Astrocyte (in vitro differentiated cells and primary cell): ENCODE measurements at regions not wholly inside any gene's neighbourhood (a gene's known extent, or its start where the extent isn't known, plus 50 kb on each side); places are given as distances from the start of the nearest gene placed in this dataset.

Experiments
- EZH2 ChIP-seq: IDR thresholded peaks from 2 replicates; pipeline ENCODE4 v1.6.1; 2012; ENCODE audit warnings: mild to moderate bottlenecking, low read length, inconsistent platforms; ENCODE audit not compliant: insufficient read depth
- TF ChIP-seq, protein P1 (sequence below): IDR thresholded peaks from 2 replicates; pipeline ENCODE4 v1.5.1; 2011; ENCODE audit warnings: low read depth, mild to moderate bottlenecking, inconsistent platforms, low read length, moderate library complexity; ENCODE audit not compliant: insufficient read depth

DNA sequence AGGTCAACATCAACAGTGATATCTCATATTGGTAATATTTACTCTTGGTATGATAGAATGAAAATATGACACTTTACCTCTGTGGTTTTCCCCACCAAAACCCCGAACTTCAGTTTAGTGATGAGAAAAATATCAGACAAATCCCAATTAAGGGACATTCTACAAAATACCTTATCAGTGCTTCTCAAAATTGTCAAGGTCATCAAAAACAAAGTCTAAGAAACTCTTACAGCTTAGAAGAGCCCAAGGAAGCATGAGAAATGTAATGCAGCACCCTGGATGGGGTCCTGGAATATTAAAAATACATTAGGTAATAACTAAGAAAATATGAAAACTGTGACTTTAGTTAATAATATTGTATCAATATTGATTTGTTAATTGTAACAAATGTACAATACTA lies 148.3 kb upstream of the TFAP2D start:
- TF ChIP-seq, protein P1, sequence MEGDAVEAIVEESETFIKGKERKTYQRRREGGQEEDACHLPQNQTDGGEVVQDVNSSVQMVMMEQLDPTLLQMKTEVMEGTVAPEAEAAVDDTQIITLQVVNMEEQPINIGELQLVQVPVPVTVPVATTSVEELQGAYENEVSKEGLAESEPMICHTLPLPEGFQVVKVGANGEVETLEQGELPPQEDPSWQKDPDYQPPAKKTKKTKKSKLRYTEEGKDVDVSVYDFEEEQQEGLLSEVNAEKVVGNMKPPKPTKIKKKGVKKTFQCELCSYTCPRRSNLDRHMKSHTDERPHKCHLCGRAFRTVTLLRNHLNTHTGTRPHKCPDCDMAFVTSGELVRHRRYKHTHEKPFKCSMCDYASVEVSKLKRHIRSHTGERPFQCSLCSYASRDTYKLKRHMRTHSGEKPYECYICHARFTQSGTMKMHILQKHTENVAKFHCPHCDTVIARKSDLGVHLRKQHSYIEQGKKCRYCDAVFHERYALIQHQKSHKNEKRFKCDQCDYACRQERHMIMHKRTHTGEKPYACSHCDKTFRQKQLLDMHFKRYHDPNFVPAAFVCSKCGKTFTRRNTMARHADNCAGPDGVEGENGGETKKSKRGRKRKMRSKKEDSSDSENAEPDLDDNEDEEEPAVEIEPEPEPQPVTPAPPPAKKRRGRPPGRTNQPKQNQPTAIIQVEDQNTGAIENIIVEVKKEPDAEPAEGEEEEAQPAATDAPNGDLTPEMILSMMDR: no peak
- no peak for TF ChIP-seq EZH2
